Mucosa of rectum (tissue), 2 donors: ENCODE measurements at regions not wholly inside any gene's neighbourhood (a gene's known extent, or its start where the extent isn't known, plus 50 kb on each side); places are given as distances from the start of the nearest gene placed in this dataset.
"Not testable (repeated sequence)": the region's sequence is repeated elsewhere in the genome, so short reads cannot be mapped to it uniquely, and the experiment has no call there.

Experiments
- H3K27ac ChIP-seq, 2 donors: one replicate each; pipeline ENCODE4 v1.7.0; 2013; ENCODE audit warnings: inconsistent platforms in 2 of 2, low read depth in 2 of 2, low read length in 2 of 2
- H3K27me3 ChIP-seq, 2 donors: one replicate each; pipeline ENCODE4 v1.7.0; 2013; ENCODE audit warnings: low read length in 2 of 2; ENCODE audit not compliant: control insufficient read depth in 2 of 2, insufficient read depth in 2 of 2
- H3K36me3 ChIP-seq, 2 donors: one replicate each; pipeline ENCODE4 v1.7.0; 2013; ENCODE audit warnings: low read length in 2 of 2; ENCODE audit not compliant: control insufficient read depth in 2 of 2, insufficient read depth in 2 of 2
- H3K4me1 ChIP-seq, 2 donors: one replicate each; pipeline ENCODE4 v1.7.0; 2013; ENCODE audit warnings: low read length in 2 of 2, mild to moderate bottlenecking in 1 of 2; ENCODE audit not compliant: control insufficient read depth in 2 of 2, insufficient read depth in 2 of 2
- H3K4me3 ChIP-seq, 2 donors: one replicate each; pipeline ENCODE4 v1.7.0; 2013; ENCODE audit warnings: low read length in 2 of 2
- H3K9ac ChIP-seq, 2 donors: one replicate each; pipeline ENCODE4 v1.7.0; 2013; ENCODE audit warnings: low read length in 2 of 2, low read depth in 1 of 2, mild to moderate bottlenecking in 1 of 2
- H3K9me3 ChIP-seq, 2 donors: one replicate each; pipeline ENCODE4 v1.7.0; 2013; ENCODE audit warnings: low read length in 2 of 2; ENCODE audit not compliant: control insufficient read depth in 2 of 2
- donor health status: healthy.
- donor health status: Normal muscosa, but diverticular disease.

GRCh38 chr14:45766247-45766646, 513.2 kb upstream of the MIS18BP1 start:
- H3K27me3 ChIP-seq: no peaks in the 10 kb centered on the region

GRCh38 chr14:45757655-45758054, 504.7 kb upstream of the MIS18BP1 start:
- Histone ChIP-seq H3K27me3 (no peaks in the 10 kb centered on the region), H3K4me1 (no peaks in the 10 kb centered on the region), H3K36me3 (no peaks in the 10 kb centered on the region), H3K4me3 (no peak overlapping the region), H3K27ac (no peak overlapping the region), H3K9ac (no peak overlapping the region), H3K9me3 (no peaks in the 10 kb centered on the region)

More at GRCh38 chr14:45766247-45766646, 513.2 kb upstream of the MIS18BP1 start:
- no peak overlapping the region for H3K9ac ChIP-seq
- no peaks in the 10 kb centered on the region for H3K9me3 ChIP-seq
- no peak overlapping the region for H3K4me3 ChIP-seq
- H3K36me3 ChIP-seq: no peaks in the 10 kb centered on the region
- no peak overlapping the region for H3K27ac ChIP-seq
- no peaks in the 10 kb centered on the region for H3K4me1 ChIP-seq

- H3K4me1 ChIP-seq, H3K4me3 ChIP-seq, H3K9ac ChIP-seq, H3K9me3 ChIP-seq, H3K27ac ChIP-seq, H3K36me3 ChIP-seq, H3K27me3 ChIP-seq: not testable (repeated sequence)
Observed at GRCh38 chr14:45756412-45756811, 503.4 kb upstream of the MIS18BP1 start.

- no peak overlapping the region for H3K27ac ChIP-seq
- H3K4me1 ChIP-seq: no peaks in the 10 kb centered on the region
- H3K9ac ChIP-seq: no peak overlapping the region
- no peaks in the 10 kb centered on the region for H3K9me3 ChIP-seq
- H3K4me3 ChIP-seq: no peak overlapping the region
- no peaks in the 10 kb centered on the region for H3K27me3 ChIP-seq
- H3K36me3 ChIP-seq: no peaks in the 10 kb centered on the region
Observed at GRCh38 chr14:45743884-45744283, 490.9 kb upstream of the MIS18BP1 start.

- Histone ChIP-seq H3K4me3 (no peak overlapping the region), H3K27ac (no peak overlapping the region), H3K27me3 (no peaks in the 10 kb centered on the region), H3K4me1 (no peaks in the 10 kb centered on the region), H3K9me3 (no peaks in the 10 kb centered on the region), H3K9ac (no peak overlapping the region), H3K36me3 (no peaks in the 10 kb centered on the region)
Observed at GRCh38 chr14:45742187-45742586, 489.2 kb upstream of the MIS18BP1 start.

GRCh38 chr14:45728434-45729225, 475.6 kb upstream of the MIS18BP1 start:
- Histone ChIP-seq H3K9ac (no peak overlapping the region), H3K27ac (no peak overlapping the region), H3K4me3 (no peak overlapping the region), H3K27me3 (no peaks in the 10 kb centered on the region), H3K9me3 (no peaks in the 10 kb centered on the region), H3K36me3 (no peaks in the 10 kb centered on the region), H3K4me1 (no peaks in the 10 kb centered on the region)

GRCh38 chr14:45727133-45727532, 474.1 kb upstream of the MIS18BP1 start:
- H3K36me3 ChIP-seq: no peaks in the 10 kb centered on the region
- H3K4me1 ChIP-seq: no peaks in the 10 kb centered on the region
- H3K9me3 ChIP-seq: no peaks in the 10 kb centered on the region
- no peak overlapping the region for H3K9ac ChIP-seq
- no peaks in the 10 kb centered on the region for H3K27me3 ChIP-seq
- H3K4me3 ChIP-seq: no peak overlapping the region
- no peak overlapping the region for H3K27ac ChIP-seq

GRCh38 chr14:45721472-45721871, 468.5 kb upstream of the MIS18BP1 start:
- Histone ChIP-seq H3K4me1 (no peaks in the 10 kb centered on the region), H3K27me3 (no peaks in the 10 kb centered on the region), H3K27ac (no peak overlapping the region), H3K36me3 (no peaks in the 10 kb centered on the region), H3K9me3 (peaks cover 0 to 4% of the 10 kb centered on the region in 2 donors), H3K4me3 (no peak overlapping the region), H3K9ac (no peak overlapping the region)

- Histone ChIP-seq H3K36me3 (no peaks in the 10 kb centered on the region), H3K9me3 (peaks cover 0 to 4% of the 10 kb centered on the region in 2 donors)
Observed at GRCh38 chr14:45716572-45716971, 463.6 kb upstream of the MIS18BP1 start.

GRCh38 chr14:45715946-45716345, 462.9 kb upstream of the MIS18BP1 start:
- H3K9ac ChIP-seq: no peak overlapping the region
- no peak overlapping the region for H3K27ac ChIP-seq
- no peaks in the 10 kb centered on the region for H3K4me1 ChIP-seq
- H3K4me3 ChIP-seq: no peak overlapping the region
- no peaks in the 10 kb centered on the region for H3K36me3 ChIP-seq
- peaks cover 0 to 4% of the 10 kb centered on the region in 2 donors for H3K9me3 ChIP-seq
- no peaks in the 10 kb centered on the region for H3K27me3 ChIP-seq

More at GRCh38 chr14:45716572-45716971, 463.6 kb upstream of the MIS18BP1 start:
- H3K27ac ChIP-seq: no peak overlapping the region
- H3K27me3 ChIP-seq: no peaks in the 10 kb centered on the region
- H3K4me3 ChIP-seq: no peak overlapping the region
- H3K9ac ChIP-seq: no peak overlapping the region
- no peaks in the 10 kb centered on the region for H3K4me1 ChIP-seq
